Lower leg skin (tissue), 3 donors: ENCODE measurements at regions not wholly inside any gene's neighbourhood (a gene's known extent, or its start where the extent isn't known, plus 50 kb on each side); places are given as distances from the start of the nearest gene placed in this dataset.

Source experiments
- POLR2A ChIP-seq, 2 donors: fragments of 450-650 bp; IDR thresholded peaks; one replicate each; pipeline ENCODE4 v1.6.1; 2016 to 2017; ENCODE audit warnings: antibody characterized with exemption in 2 of 2, mild to moderate bottlenecking in 1 of 2, moderate library complexity in 1 of 2
- TF ChIP-seq, protein P1 (sequence below), 3 donors: fragments of 450-650 bp; IDR thresholded peaks; one replicate each; pipeline ENCODE4 v1.5.1; 2016; ENCODE audit warnings: antibody characterized with exemption in 3 of 3, mild to moderate bottlenecking in 3 of 3, moderate library complexity in 2 of 3

- TF ChIP-seq, protein P1, sequence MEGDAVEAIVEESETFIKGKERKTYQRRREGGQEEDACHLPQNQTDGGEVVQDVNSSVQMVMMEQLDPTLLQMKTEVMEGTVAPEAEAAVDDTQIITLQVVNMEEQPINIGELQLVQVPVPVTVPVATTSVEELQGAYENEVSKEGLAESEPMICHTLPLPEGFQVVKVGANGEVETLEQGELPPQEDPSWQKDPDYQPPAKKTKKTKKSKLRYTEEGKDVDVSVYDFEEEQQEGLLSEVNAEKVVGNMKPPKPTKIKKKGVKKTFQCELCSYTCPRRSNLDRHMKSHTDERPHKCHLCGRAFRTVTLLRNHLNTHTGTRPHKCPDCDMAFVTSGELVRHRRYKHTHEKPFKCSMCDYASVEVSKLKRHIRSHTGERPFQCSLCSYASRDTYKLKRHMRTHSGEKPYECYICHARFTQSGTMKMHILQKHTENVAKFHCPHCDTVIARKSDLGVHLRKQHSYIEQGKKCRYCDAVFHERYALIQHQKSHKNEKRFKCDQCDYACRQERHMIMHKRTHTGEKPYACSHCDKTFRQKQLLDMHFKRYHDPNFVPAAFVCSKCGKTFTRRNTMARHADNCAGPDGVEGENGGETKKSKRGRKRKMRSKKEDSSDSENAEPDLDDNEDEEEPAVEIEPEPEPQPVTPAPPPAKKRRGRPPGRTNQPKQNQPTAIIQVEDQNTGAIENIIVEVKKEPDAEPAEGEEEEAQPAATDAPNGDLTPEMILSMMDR (IDR thresholded peaks at IDR 0.05) = no peak
- no peak for TF ChIP-seq POLR2A (IDR thresholded peaks at IDR 0.05)
Observed at GRCh38 chr10:1935912-1936311, 198.6 kb upstream of the ADARB2 start.
